ENCODE measurements at regions not wholly inside any gene's neighbourhood (a gene's known extent, or its start where the extent isn't known, plus 50 kb on each side); places are given as distances from the start of the nearest gene placed in this dataset.

GRCh38 chr10:94150541-94151184 lies 156.9 kb downstream of the PLCE1 start:
- TF ChIP-seq, protein P1, sequence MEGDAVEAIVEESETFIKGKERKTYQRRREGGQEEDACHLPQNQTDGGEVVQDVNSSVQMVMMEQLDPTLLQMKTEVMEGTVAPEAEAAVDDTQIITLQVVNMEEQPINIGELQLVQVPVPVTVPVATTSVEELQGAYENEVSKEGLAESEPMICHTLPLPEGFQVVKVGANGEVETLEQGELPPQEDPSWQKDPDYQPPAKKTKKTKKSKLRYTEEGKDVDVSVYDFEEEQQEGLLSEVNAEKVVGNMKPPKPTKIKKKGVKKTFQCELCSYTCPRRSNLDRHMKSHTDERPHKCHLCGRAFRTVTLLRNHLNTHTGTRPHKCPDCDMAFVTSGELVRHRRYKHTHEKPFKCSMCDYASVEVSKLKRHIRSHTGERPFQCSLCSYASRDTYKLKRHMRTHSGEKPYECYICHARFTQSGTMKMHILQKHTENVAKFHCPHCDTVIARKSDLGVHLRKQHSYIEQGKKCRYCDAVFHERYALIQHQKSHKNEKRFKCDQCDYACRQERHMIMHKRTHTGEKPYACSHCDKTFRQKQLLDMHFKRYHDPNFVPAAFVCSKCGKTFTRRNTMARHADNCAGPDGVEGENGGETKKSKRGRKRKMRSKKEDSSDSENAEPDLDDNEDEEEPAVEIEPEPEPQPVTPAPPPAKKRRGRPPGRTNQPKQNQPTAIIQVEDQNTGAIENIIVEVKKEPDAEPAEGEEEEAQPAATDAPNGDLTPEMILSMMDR (conservative IDR thresholded peaks at IDR 0.05; ENCODE audit: low read depth in 2 of 2), result no peak
- TF ChIP-seq EZH2 (IDR thresholded peaks at IDR 0.05; ENCODE audit: low read depth, unreplicated experiment) (no peak), EZH2phosphoT487 (IDR thresholded peaks at IDR 0.05; ENCODE audit: unreplicated experiment) (no peak), JUNB (IDR thresholded peaks at IDR 0.05; ENCODE audit: unreplicated experiment) (no peak), POLR2AphosphoS5 (IDR thresholded peaks at IDR 0.05; ENCODE audit: low read depth) (no peak), REST (IDR thresholded peaks at IDR 0.05; ENCODE audit: unreplicated experiment) (no peak)

Data from GM23338 (cell line).